ENCODE measurements at regions not wholly inside any gene's neighbourhood (a gene's known extent, or its start where the extent isn't known, plus 50 kb on each side); places are given as distances from the start of the nearest gene placed in this dataset.
"Not testable (repeated sequence)": the region's sequence is repeated elsewhere in the genome, so short reads cannot be mapped to it uniquely, and the experiment has no call there.

GRCh38 chr14:83850092-83850491, 1679.9 kb upstream of the FLRT2 start:
- DNase-seq (ENCODE audit: low read depth in 2 of 3, low spot score in 1 of 3) = no peak

GRCh38 chr14:83856334-83856733, 1673.6 kb upstream of the FLRT2 start:
- no peak for DNase-seq (ENCODE audit: low read depth in 2 of 3, low spot score in 1 of 3)

- no peak for DNase-seq (ENCODE audit: low read depth in 2 of 3, low spot score in 1 of 3)
Observed at GRCh38 chr14:83860631-83861155, 1669.3 kb upstream of the FLRT2 start.

- DNase-seq (ENCODE audit: low read depth in 2 of 3, low spot score in 1 of 3) = no peak
Observed at GRCh38 chr14:83863042-83863774, 1666.7 kb upstream of the FLRT2 start.

GRCh38 chr14:83864106-83864505, 1665.8 kb upstream of the FLRT2 start:
- DNase-seq (ENCODE audit: low read depth in 2 of 3, low spot score in 1 of 3) = no peak

- DNase-seq (ENCODE audit: low read depth in 2 of 3, low spot score in 1 of 3) = no peak
Observed at GRCh38 chr14:83867566-83868225, 1662.2 kb upstream of the FLRT2 start.

GRCh38 chr14:83870546-83871270, 1659.2 kb upstream of the FLRT2 start:
- no peak for DNase-seq (ENCODE audit: low read depth in 2 of 3, low spot score in 1 of 3)

- DNase-seq (ENCODE audit: low read depth in 2 of 3, low spot score in 1 of 3) = no peak
Observed at GRCh38 chr14:83873669-83874068, 1656.3 kb upstream of the FLRT2 start.

GRCh38 chr14:83874662-83875061, 1655.3 kb upstream of the FLRT2 start:
- no peak for DNase-seq (ENCODE audit: low read depth in 2 of 3, low spot score in 1 of 3)

- no peak for DNase-seq (ENCODE audit: low read depth in 2 of 3, low spot score in 1 of 3)
Observed at GRCh38 chr14:83883732-83884131, 1646.2 kb upstream of the FLRT2 start.

GRCh38 chr14:83885837-83886293, 1644.1 kb upstream of the FLRT2 start:
- no peak for DNase-seq (ENCODE audit: low read depth in 2 of 3, low spot score in 1 of 3)

- no peak for DNase-seq (ENCODE audit: low read depth in 2 of 3, low spot score in 1 of 3)
Observed at GRCh38 chr14:83887866-83888265, 1642.1 kb upstream of the FLRT2 start.

GRCh38 chr14:83893447-83893846, 1636.5 kb upstream of the FLRT2 start:
- DNase-seq (ENCODE audit: low read depth in 2 of 3, low spot score in 1 of 3) = no peak

- no peak for DNase-seq (ENCODE audit: low read depth in 2 of 3, low spot score in 1 of 3)
Observed at GRCh38 chr14:83894568-83894967, 1635.4 kb upstream of the FLRT2 start.

- not testable (repeated sequence) for DNase-seq (ENCODE audit: low read depth in 2 of 3, low spot score in 1 of 3)
Observed at GRCh38 chr14:83898558-83898957, 1631.4 kb upstream of the FLRT2 start.

GRCh38 chr14:83899706-83900105, 1630.2 kb upstream of the FLRT2 start:
- DNase-seq (ENCODE audit: low read depth in 2 of 3, low spot score in 1 of 3) = no peak

GRCh38 chr14:83905157-83905556, 1624.8 kb upstream of the FLRT2 start:
- no peak for DNase-seq (ENCODE audit: low read depth in 2 of 3, low spot score in 1 of 3)

- no peak for DNase-seq (ENCODE audit: low read depth in 2 of 3, low spot score in 1 of 3)
Observed at GRCh38 chr14:83908419-83908818, 1621.5 kb upstream of the FLRT2 start.

- DNase-seq (ENCODE audit: low read depth in 2 of 3, low spot score in 1 of 3) = no peak
Observed at GRCh38 chr14:83909507-83909906, 1620.4 kb upstream of the FLRT2 start.

- DNase-seq (ENCODE audit: low read depth in 2 of 3, low spot score in 1 of 3) = no peak
Observed at GRCh38 chr14:83912032-83912642, 1617.8 kb upstream of the FLRT2 start.

GRCh38 chr14:83913476-83913875, 1616.5 kb upstream of the FLRT2 start:
- no peak for DNase-seq (ENCODE audit: low read depth in 2 of 3, low spot score in 1 of 3)
